BE2C (cell line): ENCODE measurements at regions not wholly inside any gene's neighbourhood (a gene's known extent, or its start where the extent isn't known, plus 50 kb on each side); places are given as distances from the start of the nearest gene placed in this dataset.

Source experiments
- DNase-seq: peaks from one replicate; pipeline ENCODE4 v3.0.0-alpha.2; 2020
- H3K27me3 ChIP-seq: fragments of 250-450 bp; sonication (Bioruptor Pico); 2 replicates; pipeline ENCODE4 v1.5.1; 2020; ENCODE audit warnings: mild to moderate bottlenecking
- H3K36me3 ChIP-seq: fragments of 250-450 bp; sonication (Bioruptor Pico); 2 replicates; pipeline ENCODE4 v1.5.1; 2020; ENCODE audit warnings: mild to moderate bottlenecking
- H3K4me1 ChIP-seq: fragments of 250-450 bp; sonication (Bioruptor Pico); 2 replicates; pipeline ENCODE4 v1.5.1; 2020
- H3K4me3 ChIP-seq: 2 replicates; pipeline ENCODE4 v1.5.1; 2011; ENCODE audit warnings: low read depth, low read length
- H3K9me3 ChIP-seq: fragments of 250-450 bp; sonication (Bioruptor Pico); 2 replicates; pipeline ENCODE4 v1.5.1; 2020
- CTCF ChIP-seq: IDR thresholded peaks from 2 replicates; pipeline ENCODE4 v1.5.1; 2012; ENCODE audit warnings: mild to moderate bottlenecking, low read depth, low read length

GRCh38 chr5:174483411-174483810, 241.0 kb upstream of the MSX2 start:
- Histone ChIP-seq H3K27me3 (no peaks in the 10 kb centered on the region), H3K4me3 (no peak overlapping the region), H3K4me1 (peaks cover 4% of the 10 kb centered on the region; the same call in 1 of the 2 replicates), H3K36me3 (no peaks in the 10 kb centered on the region), H3K9me3 (0 out of 2 replicates have a peak, but pooled peaks cover 6% of the 10 kb centered on the region)
- no peak for DNase-seq
- no peak for TF ChIP-seq CTCF

- Histone ChIP-seq H3K27me3 (no peaks in the 10 kb centered on the region), H3K4me3 (no peak overlapping the region), H3K36me3 (no peaks in the 10 kb centered on the region), H3K9me3 (0 out of 2 replicates have a peak, but pooled peaks cover 4% of the 10 kb centered on the region), H3K4me1 (peaks cover 17% of the 10 kb centered on the region)
- no peak for DNase-seq
- no peak for TF ChIP-seq CTCF
Measured at GRCh38 chr5:174489215-174489614, 235.2 kb upstream of the MSX2 start.

- no peak for DNase-seq
- H3K4me3 ChIP-seq = no peak overlapping the region
- TF ChIP-seq CTCF = no peak
- no peaks in the 10 kb centered on the region for H3K9me3 ChIP-seq
- H3K36me3 ChIP-seq = no peaks in the 10 kb centered on the region
- H3K4me1 ChIP-seq = peaks cover 18% of the 10 kb centered on the region
- H3K27me3 ChIP-seq = no peaks in the 10 kb centered on the region
Measured at GRCh38 chr5:174489920-174490597, 234.3 kb upstream of the MSX2 start.

- no peak for DNase-seq
- Histone ChIP-seq H3K4me1 (peaks cover 18% of the 10 kb centered on the region), H3K36me3 (no peaks in the 10 kb centered on the region), H3K9me3 (no peaks in the 10 kb centered on the region), H3K27me3 (no peaks in the 10 kb centered on the region), H3K4me3 (no peak overlapping the region)
- no peak for TF ChIP-seq CTCF
Measured at GRCh38 chr5:174490728-174491127, 233.7 kb upstream of the MSX2 start.

- Histone ChIP-seq H3K4me3 (no peak overlapping the region), H3K36me3 (no peaks in the 10 kb centered on the region), H3K9me3 (no peaks in the 10 kb centered on the region), H3K27me3 (no peaks in the 10 kb centered on the region), H3K4me1 (peaks cover 18% of the 10 kb centered on the region)
- TF ChIP-seq CTCF = no peak
- no peak for DNase-seq
Measured at GRCh38 chr5:174491265-174491664, 233.1 kb upstream of the MSX2 start.

- Histone ChIP-seq H3K36me3 (no peaks in the 10 kb centered on the region), H3K9me3 (no peaks in the 10 kb centered on the region)
- no peak for TF ChIP-seq CTCF
Measured at GRCh38 chr5:174491761-174492350, 232.5 kb upstream of the MSX2 start.

More at GRCh38 chr5:174491761-174492350, 232.5 kb upstream of the MSX2 start:
- Histone ChIP-seq H3K27me3 (no peaks in the 10 kb centered on the region), H3K4me3 (no peak overlapping the region), H3K4me1 (peaks cover 18% of the 10 kb centered on the region)
- DNase-seq = no peak
